ENCODE measurements at regions not wholly inside any gene's neighbourhood (a gene's known extent, or its start where the extent isn't known, plus 50 kb on each side); places are given as distances from the start of the nearest gene placed in this dataset.
"Not testable (repeated sequence)": the region's sequence is repeated elsewhere in the genome, so short reads cannot be mapped to it uniquely, and the experiment has no call there.

DNA sequence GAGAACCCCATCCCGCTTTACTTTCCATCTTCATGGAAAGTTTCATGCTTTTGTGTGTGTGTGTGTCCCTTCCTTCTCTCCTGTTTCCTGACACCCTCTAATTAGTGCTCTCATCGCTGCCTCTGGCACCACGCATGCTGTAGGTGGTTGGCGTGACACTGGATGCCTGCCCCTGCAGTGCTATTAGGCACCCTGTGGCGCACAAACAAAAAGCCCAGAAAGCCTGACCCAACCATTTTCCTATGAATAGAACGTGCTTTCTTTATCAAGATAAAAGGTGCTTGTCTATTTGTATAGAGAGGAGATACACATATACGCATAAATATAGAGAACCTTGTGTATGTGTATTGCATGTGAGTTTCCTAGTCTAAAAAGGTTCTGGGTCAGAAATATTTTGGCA, 120.8 kb upstream of the CDCA7L start:
- no peak for DNase-seq (ENCODE audit: low read depth)

DNA sequence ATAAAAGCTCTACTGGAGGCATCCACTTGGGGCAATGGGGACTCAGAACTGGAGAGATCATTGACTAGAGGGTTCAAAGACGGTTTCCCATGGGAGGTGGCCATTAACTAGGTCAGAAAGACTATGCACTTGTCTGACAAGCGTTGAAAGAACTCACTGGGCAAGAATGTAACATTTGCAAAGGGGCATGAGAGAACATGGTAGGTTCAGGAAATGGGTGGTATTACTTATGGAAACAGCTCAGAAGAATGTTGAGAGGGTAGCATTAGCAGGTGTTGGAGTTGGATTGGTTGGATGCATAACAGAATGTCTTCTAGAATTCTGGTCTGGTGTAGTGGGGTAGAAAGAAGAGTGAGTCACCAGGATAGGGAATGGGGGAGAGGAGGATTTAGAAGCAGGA, 119.1 kb upstream of the CDCA7L start:
- no peak for DNase-seq (ENCODE audit: low read depth)

DNA sequence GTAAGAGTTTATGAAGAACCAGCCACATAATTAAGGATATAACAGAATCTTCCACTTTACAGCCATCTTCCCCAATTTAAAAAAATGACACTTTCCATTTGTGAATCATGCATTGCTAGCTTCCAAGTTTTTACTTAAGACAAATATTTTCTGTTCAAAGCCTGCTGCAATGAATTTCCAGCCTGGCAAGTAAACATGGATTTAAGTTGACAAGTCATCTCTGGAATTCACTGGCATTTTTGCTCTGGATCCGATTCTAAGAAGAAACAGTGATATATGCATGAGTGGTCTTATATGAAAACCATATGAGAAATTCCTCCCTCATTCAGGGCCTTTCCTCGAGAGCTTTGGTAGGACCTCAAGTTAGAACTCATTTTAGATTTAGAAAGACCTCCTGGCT, 116.1 kb upstream of the CDCA7L start:
- no peak for DNase-seq (ENCODE audit: low read depth)

DNA sequence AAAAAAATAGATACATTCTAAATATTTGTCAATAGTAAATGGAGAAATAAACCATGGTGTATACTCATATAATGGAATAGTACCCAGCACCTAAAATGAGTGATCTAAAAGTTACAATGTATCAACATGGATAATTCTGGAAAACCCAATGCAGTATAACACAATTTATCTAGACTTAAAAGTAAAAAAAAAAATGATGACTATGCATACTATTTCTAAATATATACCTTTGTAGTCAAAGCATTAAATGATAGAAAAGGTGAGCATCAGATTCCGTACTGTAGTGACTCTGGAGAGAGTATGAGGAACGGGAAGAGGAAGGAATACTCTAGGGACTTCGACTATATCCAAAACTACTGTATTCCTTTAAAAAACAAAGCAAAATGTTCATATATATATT, 115.2 kb upstream of the CDCA7L start:
- no peak for DNase-seq (ENCODE audit: low read depth)

DNA sequence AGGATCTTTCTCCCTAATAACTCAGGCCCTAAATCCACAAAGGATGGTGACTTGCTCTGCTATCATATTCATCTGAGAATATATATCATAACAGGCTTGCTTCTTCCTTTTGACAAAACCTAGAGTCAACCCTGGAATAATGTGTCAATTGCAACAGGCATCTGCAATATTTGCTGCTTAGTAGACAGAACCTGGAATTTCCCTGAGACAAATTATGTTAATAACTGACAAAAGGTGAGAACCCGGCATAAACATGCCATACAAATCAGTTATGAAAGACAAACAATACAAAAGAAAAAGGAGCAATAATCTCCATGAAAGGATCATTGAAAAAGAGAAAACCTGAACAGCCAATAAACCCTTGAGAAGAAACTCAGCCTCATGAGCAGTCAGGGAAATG, 114.5 kb upstream of the CDCA7L start:
- no peak for DNase-seq (ENCODE audit: low read depth)

DNA sequence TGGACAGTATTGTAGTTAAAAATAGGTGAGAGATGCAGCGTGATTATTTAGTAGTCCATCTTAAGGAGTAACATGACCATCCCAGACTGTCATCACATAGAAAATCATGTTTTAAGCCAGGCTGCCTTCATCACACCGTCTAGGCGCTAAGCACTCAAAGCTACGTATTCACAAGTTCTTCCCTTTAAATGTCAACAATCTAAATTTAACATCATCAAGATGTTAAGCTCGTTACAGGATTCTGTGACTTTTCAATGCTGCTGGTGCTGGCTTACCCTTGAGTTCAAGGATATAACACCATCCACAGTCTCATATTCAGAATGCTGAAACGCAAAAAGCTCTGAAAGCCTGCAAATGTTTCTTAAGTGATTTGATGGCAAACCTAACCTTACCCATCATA, 109.5 kb upstream of the CDCA7L start:
- DNase-seq (ENCODE audit: low read depth) = no peak

DNA sequence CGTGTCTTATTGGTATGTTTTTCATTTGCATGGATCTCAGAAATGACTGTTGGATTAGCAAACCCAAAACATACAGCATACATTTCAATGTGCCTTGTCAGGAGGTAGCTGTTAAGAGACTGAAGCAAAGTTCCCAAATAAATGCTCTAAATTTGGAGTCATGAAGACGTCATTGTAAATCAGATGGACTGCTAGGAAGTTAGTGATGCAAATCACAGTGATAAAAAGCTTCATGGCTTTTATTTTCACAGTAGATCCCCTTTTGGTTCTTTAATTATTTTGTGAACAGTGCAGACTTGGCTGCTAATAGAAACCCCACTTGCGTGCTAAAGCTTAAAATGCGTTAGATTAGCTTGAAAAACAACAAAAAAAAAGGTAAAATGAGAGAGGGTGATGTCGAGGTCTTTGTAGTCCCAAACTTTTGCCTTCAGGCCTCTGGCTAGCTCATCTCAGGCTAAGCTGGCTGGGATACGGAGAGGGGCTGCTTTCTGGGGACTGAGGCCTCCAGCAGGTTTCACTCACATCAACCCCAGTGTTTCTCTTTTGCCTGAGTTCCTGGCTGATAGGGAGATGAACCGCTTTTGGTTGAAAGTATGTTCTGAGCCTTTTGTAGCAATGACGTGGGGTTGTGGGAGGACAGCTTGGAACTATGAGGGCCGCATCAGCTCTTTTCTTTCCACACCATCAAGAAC, 107.1 kb upstream of the CDCA7L start:
- DNase-seq (ENCODE audit: low read depth) = no peak

DNA sequence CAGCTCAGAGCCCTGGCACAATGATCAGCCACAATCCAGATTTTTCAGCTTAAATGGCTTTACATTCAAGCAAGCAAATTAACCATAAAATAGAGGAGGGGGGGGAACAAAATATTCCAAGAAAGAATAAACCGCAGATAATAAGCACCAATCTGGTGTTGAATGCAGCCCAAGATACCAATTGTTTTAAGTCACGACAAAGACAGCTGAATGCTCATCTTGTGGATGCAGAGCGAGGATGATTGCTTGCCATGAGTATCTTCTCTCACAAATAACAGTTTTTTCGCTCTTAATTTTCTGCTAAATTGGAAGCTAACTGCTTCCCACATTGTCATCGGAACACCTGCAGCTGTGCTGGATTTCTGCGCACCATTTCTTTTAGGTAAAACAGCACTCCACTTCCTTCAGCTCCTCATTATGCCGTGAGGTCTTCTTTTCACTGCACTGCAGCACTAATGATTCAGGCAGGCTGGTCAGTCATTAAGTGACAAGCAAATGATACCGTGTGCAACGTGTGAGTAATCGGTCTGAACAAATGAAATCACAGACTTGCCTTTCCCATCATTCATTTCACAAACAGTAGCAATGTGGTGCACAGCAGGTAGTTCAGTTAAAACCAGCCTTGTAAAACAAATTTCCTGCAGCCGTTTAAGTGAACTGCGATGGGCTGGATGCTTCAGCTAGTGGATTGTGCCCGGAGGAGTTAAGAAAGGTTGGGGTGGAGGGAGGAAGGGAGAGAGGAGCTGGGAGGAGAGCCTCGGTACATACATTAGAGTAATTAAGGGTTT, 106.4 kb upstream of the CDCA7L start:
- no peak for DNase-seq (ENCODE audit: low read depth)

DNA sequence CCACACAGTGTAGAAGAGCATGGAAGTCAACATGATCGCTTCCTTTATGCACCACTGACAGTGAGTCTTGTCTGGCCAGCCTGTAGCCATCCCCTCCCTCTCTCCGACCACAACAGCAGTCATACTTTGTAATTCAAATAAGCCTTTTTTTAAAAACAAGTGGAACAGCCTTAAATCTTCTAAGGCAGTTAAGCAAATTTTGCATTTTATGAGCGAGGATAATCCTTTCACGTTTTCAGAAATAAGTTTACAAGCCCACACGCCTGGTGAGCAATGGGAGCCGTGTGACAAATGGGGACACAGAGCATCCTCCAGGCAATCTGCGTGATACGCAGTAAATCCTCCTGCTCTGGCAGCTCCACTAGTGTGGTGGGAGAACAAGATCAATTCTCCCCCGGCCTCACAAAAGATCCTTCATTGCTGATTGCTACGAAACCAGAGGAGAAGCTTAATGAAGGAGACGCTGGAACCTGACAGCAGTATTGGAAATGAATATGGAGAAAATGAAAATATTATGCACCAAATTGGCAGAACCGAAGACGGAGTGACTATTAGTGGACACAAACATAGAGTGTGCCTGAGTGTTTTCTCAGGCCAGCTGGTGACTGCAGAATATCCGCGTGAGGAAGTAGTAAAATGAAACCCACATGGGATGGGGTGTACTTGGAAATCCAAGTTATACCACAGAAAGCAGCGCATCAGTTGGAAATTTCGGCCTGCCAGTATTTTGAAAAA, 104.2 kb upstream of the CDCA7L start:
- no peak for DNase-seq (ENCODE audit: low read depth)

DNA sequence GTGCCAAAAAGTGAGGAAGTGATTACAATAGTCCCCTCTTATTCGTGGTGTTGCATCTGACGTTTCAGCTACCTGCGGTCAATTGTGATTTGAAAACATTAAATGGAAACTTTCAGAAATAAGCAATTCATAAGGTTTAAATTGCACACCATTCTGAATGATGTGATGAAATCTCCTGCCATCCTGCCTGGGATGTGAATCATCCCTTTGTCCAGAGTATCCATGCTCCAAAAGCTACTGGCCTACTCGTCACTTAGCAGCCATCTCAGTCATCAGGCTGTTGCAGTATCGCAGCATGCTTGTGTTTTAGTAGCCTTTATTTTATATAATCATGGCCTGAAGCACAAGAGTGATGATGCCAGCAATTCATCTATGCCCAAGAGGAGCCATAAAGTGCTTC, 97.7 kb upstream of the CDCA7L start:
- DNase-seq (ENCODE audit: low read depth) = no peak

DNA sequence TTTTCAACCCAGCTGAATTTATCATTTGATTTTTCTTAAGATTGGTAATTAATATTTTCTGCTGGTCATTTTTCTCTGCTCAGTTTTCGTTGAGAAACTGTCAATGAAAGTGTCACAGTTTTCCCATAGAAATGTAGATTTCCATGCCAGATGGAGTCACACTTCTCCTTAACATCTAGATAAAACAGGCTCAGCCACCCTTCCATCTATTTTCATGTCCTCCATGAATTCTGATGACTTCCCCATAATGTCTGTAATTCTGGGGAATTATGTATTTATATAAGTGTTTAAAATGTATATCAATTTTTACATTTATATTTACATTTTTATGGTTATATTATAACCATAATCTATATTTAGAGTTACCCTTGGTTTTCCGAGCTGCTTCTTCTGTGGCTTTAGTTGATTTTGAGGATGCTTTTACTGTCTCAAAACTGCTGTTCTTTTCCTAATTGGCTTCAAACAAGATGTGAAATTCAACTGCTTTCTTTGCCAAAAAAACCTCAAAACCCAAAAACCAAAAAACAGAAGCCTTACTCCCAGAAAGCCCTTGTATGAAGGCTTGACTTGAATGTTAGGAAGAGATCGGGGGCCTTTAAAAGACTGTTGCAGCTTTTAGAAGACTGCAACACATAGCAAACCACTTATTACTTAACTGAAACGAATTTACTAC, 95.4 kb upstream of the CDCA7L start:
- DNase-seq (ENCODE audit: low read depth) = no peak

DNA sequence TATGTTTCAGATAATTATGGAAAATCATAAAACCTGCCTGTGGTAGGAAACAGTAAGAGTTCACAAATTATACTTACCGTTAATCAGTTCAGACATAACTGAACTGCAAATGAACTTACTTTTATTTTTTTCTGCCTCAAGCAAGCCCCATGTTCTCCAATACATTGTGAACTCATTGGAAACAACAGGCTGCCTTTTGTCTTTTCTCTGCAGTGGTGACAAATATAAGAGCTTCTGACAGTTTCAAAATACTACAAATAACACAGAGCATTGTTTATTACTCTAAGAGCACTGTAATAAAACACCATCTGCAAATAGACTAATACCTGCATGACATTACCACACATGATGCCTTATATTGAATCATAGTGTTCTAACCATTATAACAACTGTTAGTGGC, 94.0 kb upstream of the CDCA7L start:
- DNase-seq (ENCODE audit: low read depth) = no peak

DNA sequence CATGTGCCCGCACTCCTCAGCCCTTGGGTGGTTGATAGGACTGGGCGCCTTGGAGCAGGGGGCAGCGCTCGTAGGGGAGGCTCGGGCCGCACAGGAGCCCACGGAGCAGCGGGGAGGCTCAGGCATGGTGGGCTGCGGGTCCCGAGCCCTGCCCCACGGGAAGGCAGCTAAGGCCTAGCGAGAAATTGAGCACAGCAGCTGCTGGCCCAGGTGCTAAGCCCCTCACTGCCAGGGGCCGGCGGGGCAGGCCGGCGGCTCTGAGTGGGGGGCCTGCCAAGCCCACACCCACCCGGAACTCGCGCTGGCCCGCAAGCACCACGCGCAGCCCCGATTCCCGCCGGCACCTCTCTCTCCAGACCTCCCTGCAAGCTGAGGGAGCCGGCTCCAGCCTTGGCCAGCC, 86.7 kb upstream of the CDCA7L start:
- DNase-seq (ENCODE audit: low read depth) = not testable (repeated sequence)

DNA sequence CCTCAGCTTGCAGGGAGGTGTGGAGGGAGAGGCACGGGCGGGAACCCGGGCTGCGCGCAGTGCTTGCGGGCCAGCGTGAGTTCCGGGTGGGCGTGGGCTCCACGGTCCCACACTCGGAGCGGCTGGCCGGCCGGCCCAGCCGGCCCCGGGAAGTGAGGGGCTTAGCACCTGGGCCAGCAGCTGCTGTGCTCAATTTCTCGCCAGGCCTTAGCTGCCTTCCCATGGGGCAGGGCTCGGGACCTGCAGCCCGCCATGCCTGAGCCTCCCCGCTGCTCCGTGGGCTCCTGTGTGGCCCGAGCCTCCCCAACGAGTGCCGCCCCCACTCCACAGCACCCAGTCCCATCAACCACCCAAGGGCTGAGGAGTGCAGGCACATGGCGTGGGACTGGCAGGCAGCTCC, 83.0 kb upstream of the CDCA7L start:
- DNase-seq (ENCODE audit: low read depth) = not testable (repeated sequence)

DNA sequence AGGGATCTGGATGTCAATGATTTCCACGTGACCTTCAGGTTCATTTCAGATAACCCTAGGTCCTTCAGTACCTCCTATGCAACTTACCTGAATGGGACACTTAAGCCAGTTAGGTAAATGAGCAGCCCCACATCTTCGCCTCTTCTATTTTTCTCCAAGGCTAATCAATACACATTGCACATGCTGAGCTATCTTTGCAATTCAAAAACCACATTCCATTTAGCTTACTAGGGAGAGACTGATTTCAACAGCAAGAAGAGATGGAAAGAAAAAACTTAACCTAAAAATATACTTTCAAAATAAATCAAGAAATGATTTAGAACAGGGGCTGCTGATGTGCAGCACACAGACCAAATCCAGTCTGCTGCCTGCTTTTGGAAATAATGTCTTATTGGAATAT, 81.8 kb upstream of the CDCA7L start:
- DNase-seq (ENCODE audit: low read depth) = no peak

DNA sequence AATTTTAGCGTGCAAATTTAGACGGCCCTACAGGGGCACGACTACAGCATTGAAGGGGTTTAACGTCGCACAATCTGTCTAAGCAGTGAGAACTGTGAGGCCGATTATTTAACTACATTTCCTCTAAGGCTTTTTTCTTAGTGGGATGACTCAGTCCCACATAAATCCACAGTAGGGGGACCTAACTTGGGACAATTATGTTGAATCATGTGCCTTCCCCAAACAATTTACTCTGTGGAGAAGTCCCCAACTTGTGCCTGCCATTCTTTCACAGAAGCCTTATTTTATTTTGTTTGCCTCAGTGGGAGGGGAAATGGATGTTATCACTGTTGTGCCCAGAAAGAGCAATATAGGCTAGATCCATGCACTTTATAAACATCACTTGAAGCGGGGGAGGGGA, 80.3 kb upstream of the CDCA7L start:
- DNase-seq (ENCODE audit: low read depth) = no peak

DNA sequence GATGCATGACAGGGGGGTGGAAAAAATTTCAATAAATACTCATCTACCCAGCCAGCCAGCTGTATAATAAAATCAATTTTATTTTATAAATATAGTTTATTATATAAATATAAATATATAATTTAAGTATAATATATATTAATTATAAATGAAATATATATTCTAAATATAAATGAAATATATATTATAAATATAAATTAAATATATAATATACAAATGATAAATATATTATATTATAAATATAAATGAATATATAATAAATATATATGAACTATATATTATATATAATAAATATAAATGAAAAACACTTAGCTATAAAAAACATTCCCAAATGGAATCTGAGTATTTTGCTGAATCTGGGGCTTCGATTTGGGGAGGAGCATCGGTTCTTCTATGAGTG, 79.4 kb upstream of the CDCA7L start:
- DNase-seq (ENCODE audit: low read depth) = no peak

DNA sequence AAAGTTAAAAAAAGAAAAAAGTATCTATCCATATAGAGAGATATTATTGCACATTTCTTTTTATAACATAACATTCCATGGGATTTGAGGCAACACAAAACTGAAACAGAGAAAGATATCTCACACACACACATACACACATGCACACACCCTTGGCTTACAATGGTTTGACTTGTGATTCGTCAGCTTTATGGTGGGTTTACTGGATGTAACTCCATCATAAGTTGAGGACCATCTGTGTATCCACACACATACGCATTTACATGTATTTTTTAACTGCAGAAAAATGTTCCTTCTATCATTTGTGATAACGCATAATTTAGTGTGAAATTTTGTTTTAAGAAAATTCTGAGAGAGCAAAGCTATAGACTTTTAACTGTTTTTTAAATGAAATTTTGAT, 74.2 kb upstream of the CDCA7L start:
- DNase-seq (ENCODE audit: low read depth) = no peak

DNA sequence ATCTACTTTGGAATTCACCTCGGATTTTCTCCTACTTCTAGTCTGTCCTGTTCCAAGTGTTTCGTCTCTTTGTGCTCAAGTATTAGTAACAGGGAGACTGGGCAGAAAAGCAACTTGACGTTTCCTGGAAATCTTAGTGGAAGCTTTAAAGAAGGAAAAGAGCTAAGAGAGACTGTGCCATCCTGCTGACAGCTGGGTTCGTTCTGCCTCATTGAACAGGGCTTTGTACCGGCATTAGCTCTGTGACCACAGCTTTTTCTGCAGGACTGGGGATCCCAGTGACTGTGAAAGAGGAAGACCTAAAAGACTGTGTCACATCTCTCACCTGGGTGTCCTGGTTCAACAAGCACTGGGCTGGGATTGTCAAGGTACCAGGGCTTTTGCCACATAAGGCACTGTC, 70.8 kb upstream of the CDCA7L start:
- DNase-seq (ENCODE audit: low read depth) = no peak

DNA sequence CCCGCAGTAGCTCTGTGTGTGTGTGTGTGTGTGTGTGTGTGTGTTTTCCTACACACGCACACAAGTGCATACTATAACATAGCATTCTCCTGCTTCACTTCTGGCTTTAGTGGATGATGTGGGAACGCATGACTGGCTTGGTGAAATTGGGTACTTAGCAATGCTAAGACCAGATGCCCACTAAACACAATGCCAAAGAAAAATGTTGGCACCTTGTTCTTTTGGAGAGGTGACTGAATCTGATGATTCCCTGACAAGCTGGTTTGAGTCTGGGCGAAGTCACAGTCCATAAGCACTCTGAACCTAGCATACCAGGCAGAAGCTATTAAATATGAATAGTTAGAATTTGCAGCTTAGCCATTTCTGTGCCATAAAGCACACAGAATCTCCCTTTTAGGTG, 68.0 kb upstream of the CDCA7L start:
- DNase-seq (ENCODE audit: low read depth) = no peak

DNA sequence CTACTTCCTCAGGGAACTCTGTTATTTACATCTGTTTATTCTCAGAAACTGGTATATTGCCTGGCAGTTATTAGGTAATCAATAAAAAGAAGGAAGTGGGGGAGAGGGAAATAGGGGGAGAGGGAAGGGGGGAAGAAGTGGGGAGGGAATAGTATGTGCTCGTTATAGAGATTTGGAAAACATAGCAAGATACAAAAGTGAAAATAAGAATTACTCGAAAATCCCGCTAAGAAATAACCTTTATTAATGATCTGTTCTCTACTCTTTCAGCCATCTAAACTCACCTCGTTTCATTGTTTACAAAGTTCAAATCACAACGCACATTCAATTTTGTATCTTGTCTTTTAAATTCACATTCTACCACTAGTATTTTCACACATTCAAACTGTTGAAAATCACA, 63.0 kb upstream of the CDCA7L start:
- no peak for DNase-seq (ENCODE audit: low read depth)

DNA sequence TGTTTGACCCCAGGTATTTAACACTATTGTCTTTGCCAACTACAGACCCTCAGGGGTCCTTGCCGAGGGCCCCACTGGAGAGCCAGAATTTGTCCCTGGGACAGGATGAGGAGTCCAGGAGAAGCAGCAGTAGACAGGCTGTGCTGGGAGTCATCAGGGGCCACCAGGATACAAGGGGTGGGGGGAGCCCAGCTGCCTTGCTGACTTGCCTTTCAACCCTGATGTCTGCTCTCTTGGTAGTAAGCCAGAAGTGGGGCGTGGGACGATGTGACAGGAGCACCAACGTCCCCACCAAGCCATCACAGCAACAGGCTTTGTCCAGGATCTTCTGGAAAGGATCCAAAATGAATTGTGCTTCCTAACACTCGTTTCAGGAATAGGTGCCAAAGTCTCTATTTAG, 62.4 kb upstream of the CDCA7L start:
- no peak for DNase-seq (ENCODE audit: low read depth)

DNA sequence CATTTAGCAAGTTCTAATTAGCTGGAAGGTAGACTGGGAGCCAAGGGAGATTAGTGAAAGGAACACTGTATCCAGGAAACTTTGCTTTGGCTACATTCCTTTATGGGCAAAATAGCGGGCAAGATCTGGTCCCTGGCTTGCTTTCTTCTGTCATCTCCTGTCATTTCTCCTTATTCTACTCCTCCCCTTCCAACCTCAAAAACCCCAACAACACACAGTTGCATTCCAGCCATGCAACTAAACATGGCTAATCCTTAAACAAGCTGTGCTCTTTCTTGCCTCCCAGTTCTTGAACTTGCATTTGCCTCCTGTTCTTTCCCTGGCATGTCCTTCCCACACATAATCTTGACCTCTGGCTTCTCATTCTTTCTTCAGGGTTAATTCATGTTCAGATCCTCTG, 59.5 kb upstream of the CDCA7L start:
- no peak for DNase-seq (ENCODE audit: low read depth)

Data from GM04503 (cell line).